Ureter (tissue), 1 donor: ENCODE measurements at regions not wholly inside any gene's neighbourhood (a gene's known extent, or its start where the extent isn't known, plus 50 kb on each side); places are given as distances from the start of the nearest gene placed in this dataset.
"Not testable (repeated sequence)": the region's sequence is repeated elsewhere in the genome, so short reads cannot be mapped to it uniquely, and the experiment has no call there.

ENCODE experiments used
- DNase-seq: peaks from one replicate; pipeline ENCODE4 v3.0.0-alpha.2; 2020; ENCODE audit warnings: low spot score
- donor health status: DM: yes; HTN: yes; CAD: no.

- DNase-seq: no peak
These were observed 183.1 kb downstream of the TMEM121 start for GRCh38 chr14:105709281-105710118.

GRCh38 chr14:105710119-105711043, 184.0 kb downstream of the TMEM121 start:
- no peak for DNase-seq

GRCh38 chr14:105711044-105711620, 184.7 kb downstream of the TMEM121 start:
- no peak for DNase-seq

GRCh38 chr14:105711841-105712460, 185.6 kb downstream of the TMEM121 start:
- DNase-seq: no peak

- not testable (repeated sequence) for DNase-seq
These were observed 186.3 kb downstream of the TMEM121 start for GRCh38 chr14:105712670-105713069.

- not testable (repeated sequence) for DNase-seq
These were observed 186.8 kb downstream of the TMEM121 start for GRCh38 chr14:105713160-105713559.

GRCh38 chr14:105713836-105714235, 187.5 kb downstream of the TMEM121 start:
- DNase-seq: not testable (repeated sequence)

GRCh38 chr14:105718787-105719186, 192.4 kb downstream of the TMEM121 start:
- DNase-seq: not testable (repeated sequence)

GRCh38 chr14:105720106-105720505, 193.7 kb downstream of the TMEM121 start:
- not testable (repeated sequence) for DNase-seq

GRCh38 chr14:105720852-105721601, 194.6 kb downstream of the TMEM121 start:
- peak; percentile 24 for DNase-seq

GRCh38 chr14:105721602-105721970, 195.2 kb downstream of the TMEM121 start:
- DNase-seq: peak; percentile 34

GRCh38 chr14:105721996-105722709, 195.8 kb downstream of the TMEM121 start:
- DNase-seq: peak; percentile 38

- DNase-seq: peak; percentile 14
These were observed 196.9 kb downstream of the TMEM121 start for GRCh38 chr14:105723271-105723670.

- peak; percentile 20 for DNase-seq
These were observed 197.4 kb downstream of the TMEM121 start for GRCh38 chr14:105723776-105724175.

GRCh38 chr14:105729825-105730368, 203.5 kb downstream of the TMEM121 start:
- peak; percentile 39 for DNase-seq

- peak; percentile 8 for DNase-seq
These were observed 204.3 kb downstream of the TMEM121 start for GRCh38 chr14:105730731-105731130.

GRCh38 chr14:105731221-105731985, 205.0 kb downstream of the TMEM121 start:
- peak; percentile 24 for DNase-seq

- DNase-seq: peak; percentile 25
These were observed 207.0 kb downstream of the TMEM121 start for GRCh38 chr14:105733081-105734065.
